GM12875 (cell line): ENCODE measurements at regions not wholly inside any gene's neighbourhood (a gene's known extent, or its start where the extent isn't known, plus 50 kb on each side); places are given as distances from the start of the nearest gene placed in this dataset.
"Not testable (repeated sequence)": the region's sequence is repeated elsewhere in the genome, so short reads cannot be mapped to it uniquely, and the experiment has no call there.

Experiments
- H3K4me3 ChIP-seq: one replicate; pipeline ENCODE4 v1.5.1; 2011; ENCODE audit warnings: low read depth, low read length, control low read depth
- TF ChIP-seq, protein P1 (sequence below): IDR thresholded peaks from 2 replicates; pipeline ENCODE4 v1.5.1; 2011; ENCODE audit warnings: low read depth, mild to moderate bottlenecking, control low read depth, inconsistent platforms, low read length, moderate library complexity, borderline replicate concordance; ENCODE audit not compliant: insufficient read depth

DNA sequence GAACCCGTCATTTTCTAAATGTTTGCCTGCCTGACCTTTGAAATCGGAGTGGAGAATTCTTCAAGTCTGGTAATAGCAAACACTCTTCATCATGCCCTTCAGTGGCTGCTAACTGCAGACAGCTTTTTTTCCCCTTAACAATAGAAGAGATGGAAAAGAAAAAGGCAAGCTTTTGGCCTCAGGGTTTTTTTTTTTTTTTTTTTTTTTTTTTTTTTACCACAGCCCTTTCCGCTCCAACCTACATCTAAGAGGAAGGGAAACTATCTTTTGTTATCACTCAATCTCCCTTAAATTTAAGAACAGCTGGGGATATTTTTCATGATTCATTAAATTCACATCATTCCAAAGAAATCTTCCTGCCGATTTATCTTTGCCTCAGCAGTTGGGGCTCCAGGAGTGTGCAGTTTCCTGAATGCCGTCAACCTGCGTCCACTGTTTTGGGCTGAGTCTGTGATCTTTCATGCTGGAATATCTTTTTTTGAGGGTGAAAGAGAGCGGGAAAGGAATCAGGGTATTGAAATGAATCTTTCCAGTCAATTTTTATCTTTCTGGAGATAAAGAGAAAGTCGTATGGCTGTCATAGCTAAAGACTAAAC lies 144.5 kb upstream of the SMYD2 start:
- TF ChIP-seq, protein P1, sequence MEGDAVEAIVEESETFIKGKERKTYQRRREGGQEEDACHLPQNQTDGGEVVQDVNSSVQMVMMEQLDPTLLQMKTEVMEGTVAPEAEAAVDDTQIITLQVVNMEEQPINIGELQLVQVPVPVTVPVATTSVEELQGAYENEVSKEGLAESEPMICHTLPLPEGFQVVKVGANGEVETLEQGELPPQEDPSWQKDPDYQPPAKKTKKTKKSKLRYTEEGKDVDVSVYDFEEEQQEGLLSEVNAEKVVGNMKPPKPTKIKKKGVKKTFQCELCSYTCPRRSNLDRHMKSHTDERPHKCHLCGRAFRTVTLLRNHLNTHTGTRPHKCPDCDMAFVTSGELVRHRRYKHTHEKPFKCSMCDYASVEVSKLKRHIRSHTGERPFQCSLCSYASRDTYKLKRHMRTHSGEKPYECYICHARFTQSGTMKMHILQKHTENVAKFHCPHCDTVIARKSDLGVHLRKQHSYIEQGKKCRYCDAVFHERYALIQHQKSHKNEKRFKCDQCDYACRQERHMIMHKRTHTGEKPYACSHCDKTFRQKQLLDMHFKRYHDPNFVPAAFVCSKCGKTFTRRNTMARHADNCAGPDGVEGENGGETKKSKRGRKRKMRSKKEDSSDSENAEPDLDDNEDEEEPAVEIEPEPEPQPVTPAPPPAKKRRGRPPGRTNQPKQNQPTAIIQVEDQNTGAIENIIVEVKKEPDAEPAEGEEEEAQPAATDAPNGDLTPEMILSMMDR, result no peak
- H3K4me3 ChIP-seq, result no peak overlapping the region

- TF ChIP-seq, protein P1, result no peak
Observed at GRCh38 chr1:214141486-214141885, 139.5 kb upstream of the SMYD2 start.

DNA sequence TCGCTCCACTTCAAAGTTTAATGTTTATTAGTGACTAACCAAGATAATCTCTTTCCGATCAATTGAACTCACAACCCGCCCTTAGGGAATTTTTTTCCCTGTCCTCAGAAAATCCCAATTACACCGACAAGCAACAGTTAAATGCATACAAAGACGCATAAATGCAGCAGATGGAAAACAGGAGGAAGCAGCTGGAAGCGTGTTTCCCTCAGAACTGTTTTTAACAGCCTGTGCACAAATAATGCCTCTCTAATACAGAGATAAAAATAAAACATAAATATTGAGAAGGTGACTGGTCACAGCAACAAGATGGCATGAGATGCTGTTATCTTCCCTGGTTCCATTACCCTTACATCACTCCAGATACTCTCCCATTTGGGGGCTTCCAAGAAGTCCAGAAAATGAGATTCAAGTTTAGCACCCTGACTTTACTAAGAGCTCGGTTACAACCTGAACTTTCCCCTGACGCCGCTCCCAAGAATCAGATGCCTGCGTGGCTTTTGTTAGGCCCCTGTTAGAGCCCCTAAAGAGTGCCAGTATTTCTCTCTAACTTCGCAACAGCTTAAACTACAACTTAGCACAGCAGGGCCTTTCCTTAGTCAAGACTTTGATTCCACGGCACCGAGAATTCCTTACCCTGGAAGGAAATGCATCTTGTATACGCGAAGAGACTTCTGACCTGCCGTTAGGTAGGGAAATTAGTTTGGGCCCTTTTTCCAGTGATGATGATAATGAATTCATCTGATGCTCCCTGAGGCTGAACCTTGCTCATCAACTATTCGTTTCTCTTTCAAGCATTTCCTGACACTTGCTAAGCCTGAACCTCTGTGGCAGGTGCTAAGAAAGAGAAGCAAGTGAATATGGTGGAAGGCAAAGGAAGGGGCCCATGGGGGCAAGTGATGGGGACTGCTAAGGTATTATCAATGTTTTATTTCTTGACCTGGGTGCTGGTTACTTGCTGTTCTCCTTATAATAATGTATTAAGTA lies 137.7 kb upstream of the SMYD2 start:
- no peak overlapping the region for H3K4me3 ChIP-seq
- TF ChIP-seq, protein P1, result no peak

More at GRCh38 chr1:214141486-214141885, 139.5 kb upstream of the SMYD2 start:
- H3K4me3 ChIP-seq, result no peak overlapping the region

- H3K4me3 ChIP-seq, result not testable (repeated sequence)
Observed at GRCh38 chr1:214144521-214144920, 136.4 kb upstream of the SMYD2 start.

- H3K4me3 ChIP-seq, result no peak overlapping the region
- TF ChIP-seq, protein P1, result no peak
Observed at GRCh38 chr1:214146523-214146922, 134.4 kb upstream of the SMYD2 start.

DNA sequence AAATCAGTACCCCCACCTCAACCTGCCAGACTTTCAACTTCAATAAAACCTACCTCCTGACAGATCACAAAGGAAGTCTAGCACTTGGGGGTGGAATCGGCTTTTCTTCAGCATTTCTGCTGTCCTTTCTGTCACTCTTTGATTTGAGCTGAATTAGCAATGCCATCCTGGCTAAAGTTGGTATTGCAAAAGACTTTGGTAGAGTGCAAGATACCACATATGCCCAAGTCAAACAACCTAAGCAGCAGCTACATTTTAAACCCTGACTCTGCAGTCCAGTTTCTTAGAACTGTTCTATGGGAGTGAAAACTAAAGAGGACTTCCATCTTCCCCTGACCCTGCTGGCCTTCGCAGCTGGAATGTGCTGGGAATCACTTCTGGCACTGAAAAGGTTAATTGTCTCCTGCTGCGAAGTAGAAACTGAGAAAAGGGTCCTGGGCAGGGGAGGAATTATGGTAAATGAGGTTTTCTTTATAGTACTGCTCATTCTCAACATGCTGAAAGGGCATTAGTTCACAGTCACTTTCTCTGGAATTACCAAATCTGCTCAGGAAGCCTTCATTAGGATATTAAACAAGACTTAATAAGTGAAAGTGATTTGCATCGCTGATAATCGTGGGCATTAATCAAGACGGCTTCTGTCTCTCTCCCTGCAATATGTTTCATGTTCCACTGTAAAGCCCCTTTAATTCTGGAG lies 126.2 kb upstream of the SMYD2 start:
- no peak overlapping the region for H3K4me3 ChIP-seq
- TF ChIP-seq, protein P1, result no peak

GRCh38 chr1:214155987-214156625 lies 124.9 kb upstream of the SMYD2 start:
- TF ChIP-seq, protein P1, result no peak
- H3K4me3 ChIP-seq, result no peak overlapping the region
